Gastrocnemius medialis (tissue), 4 donors: ENCODE measurements at regions not wholly inside any gene's neighbourhood (a gene's known extent, or its start where the extent isn't known, plus 50 kb on each side); places are given as distances from the start of the nearest gene placed in this dataset.

Source experiments
- ATAC-seq, 2 donors: fragments of 150-250 bp; one replicate each; pipeline ENCODE4 v1.9.1; 2016
- DNase-seq, 2 donors: peaks; one replicate each; pipeline ENCODE4 v3.0.0-alpha.2; 2019
- H3K27ac ChIP-seq, 4 donors: fragments of 200-600 bp; sonication (generic); 1 replicate in 1 of 4; 2 replicates in 3 of 4; pipeline ENCODE4 v1.5.1; 2016 to 2018; ENCODE audit warnings: mild to moderate bottlenecking in 2 of 4, moderate library complexity in 1 of 4
- H3K27me3 ChIP-seq, 3 donors: fragments of 200-600 bp; sonication (generic) in 2 of 3; 1 replicate in 1 of 3; 2 replicates in 2 of 3; pipeline versions ENCODE4 v1.5.1 to v1.6.0; 2016 to 2019; ENCODE audit warnings: mild to moderate bottlenecking in 1 of 3, moderate library complexity in 1 of 3
- H3K36me3 ChIP-seq, 2 donors: fragments of 200-600 bp; sonication (generic) in 1 of 2; one replicate each; pipeline ENCODE4 v1.5.1; 2017 to 2018
- H3K4me1 ChIP-seq, 2 donors: fragments of 200-600 bp; sonication (generic) in 1 of 2; one replicate each; pipeline ENCODE4 v1.5.1; 2016 to 2017; ENCODE audit warnings: mild to moderate bottlenecking in 2 of 2
- H3K4me3 ChIP-seq, 4 donors: fragments of 200-600 bp; sonication (generic) in 3 of 4; 1 replicate in 1 of 4; 2 replicates in 3 of 4; pipeline ENCODE4 v1.5.1; 2016 to 2019; ENCODE audit warnings: mild to moderate bottlenecking in 2 of 4
- H3K9me3 ChIP-seq, 3 donors: fragments of 200-600 bp; sonication (generic) in 2 of 3; 1 replicate in 1 of 3; 2 replicates in 2 of 3; pipeline ENCODE4 v1.5.1; 2016 to 2019
- CTCF ChIP-seq, 5 experiments: fragments of 450-650 bp in 3 of 5; fragments of 200-600 bp in 2 of 5; sonication (generic) in 2 of 5; IDR thresholded peaks in 4 of 5; conservative IDR thresholded peaks in 1 of 5; 1 replicate in 4 of 5; 2 replicates in 1 of 5; pipeline ENCODE4 v1.5.1; 2016 to 2019; ENCODE audit warnings: antibody characterized with exemption in 5 of 5, mild to moderate bottlenecking in 3 of 5, moderate library complexity in 3 of 5
- POLR2A ChIP-seq, 2 donors: fragments of 450-650 bp; IDR thresholded peaks; one replicate each; pipeline ENCODE4 v1.6.1; 2017; ENCODE audit warnings: antibody characterized with exemption in 2 of 2, mild to moderate bottlenecking in 2 of 2, moderate library complexity in 2 of 2
- in situ Hi-C, 4 donors: fragments of 200-750 bp; cut with MboI; loops; one replicate each; pipeline versions ENCODE4 v1.15.0 to v1.8.0; 2017; ENCODE audit warnings: low sequenced_read_pairs in 4 of 4
- intact Hi-C: fragments of 100-400 bp; cut with DNase I; formaldehyde crosslinking; loops from one replicate; pipeline ENCODE4 v1.15.1; 2023; ENCODE audit warnings: low total_unique reads

GRCh38 chr10:113320987-113321386 lies 231.9 kb upstream of the HABP2 start:
- peaks cover 0 to 3% of the 10 kb centered on the region in 2 donors for H3K4me1 ChIP-seq
- TF ChIP-seq CTCF (IDR thresholded peaks at IDR 0.05 in 4 of 5, conservative IDR thresholded peaks at IDR 0.05 in 1 of 5): no peak
- no peak for TF ChIP-seq POLR2A (IDR thresholded peaks at IDR 0.05)
- H3K36me3 ChIP-seq: no peaks in the 10 kb centered on the region
- in situ Hi-C loops (no loop called here), intact Hi-C loops (no loop called here)
- H3K27ac ChIP-seq: no peak overlapping the region
- DNase-seq (no peak), ATAC-seq (no peak)
- H3K27me3 ChIP-seq: no peaks in the 10 kb centered on the region
- no peak overlapping the region for H3K4me3 ChIP-seq
- H3K9me3 ChIP-seq: no peaks in the 10 kb centered on the region

GRCh38 chr10:113322843-113323242 lies 230.0 kb upstream of the HABP2 start:
- intact Hi-C loops: no loop called here
- Histone ChIP-seq H3K27me3 (no peaks in the 10 kb centered on the region), H3K4me3 (no peak overlapping the region), H3K27ac (no peak overlapping the region), H3K4me1 (peaks cover 0 to 6% of the 10 kb centered on the region in 2 donors), H3K36me3 (no peaks in the 10 kb centered on the region), H3K9me3 (no peaks in the 10 kb centered on the region)
- TF ChIP-seq CTCF (IDR thresholded peaks at IDR 0.05 in 4 of 5, conservative IDR thresholded peaks at IDR 0.05 in 1 of 5) (no peak), POLR2A (IDR thresholded peaks at IDR 0.05) (no peak)
- ATAC-seq (no peak), DNase-seq (peak in 1 of 2 donors; percentile 18)
- in situ Hi-C loops: no loop called here

- no peaks in the 10 kb centered on the region for H3K36me3 ChIP-seq
- ATAC-seq (no peak), DNase-seq (no peak)
- H3K4me1 ChIP-seq: peaks cover 0 to 6% of the 10 kb centered on the region in 2 donors
- H3K9me3 ChIP-seq: no peaks in the 10 kb centered on the region
- intact Hi-C loops (no loop called here), in situ Hi-C loops (no loop called here)
- H3K27ac ChIP-seq: no peak overlapping the region
- TF ChIP-seq POLR2A (IDR thresholded peaks at IDR 0.05) (no peak), CTCF (IDR thresholded peaks at IDR 0.05 in 4 of 5, conservative IDR thresholded peaks at IDR 0.05 in 1 of 5) (no peak)
- H3K4me3 ChIP-seq: no peak overlapping the region
- H3K27me3 ChIP-seq: no peaks in the 10 kb centered on the region
These were observed 228.9 kb upstream of the HABP2 start for GRCh38 chr10:113323985-113324384.

GRCh38 chr10:113326160-113327111 lies 226.4 kb upstream of the HABP2 start:
- intact Hi-C loops (no loop called here), in situ Hi-C loops (no loop called here)
- Histone ChIP-seq H3K9me3 (no peaks in the 10 kb centered on the region), H3K27ac (peak overlapping the region in 2 of 4 donors; percentile 4 to 27), H3K4me1 (peaks cover 0 to 6% of the 10 kb centered on the region in 2 donors), H3K36me3 (no peaks in the 10 kb centered on the region), H3K27me3 (no peaks in the 10 kb centered on the region), H3K4me3 (no peak overlapping the region)
- TF ChIP-seq POLR2A (IDR thresholded peaks at IDR 0.05) (no peak), CTCF (IDR thresholded peaks at IDR 0.05 in 4 of 5, conservative IDR thresholded peaks at IDR 0.05 in 1 of 5) (no peak)
- DNase-seq: peak in 1 of 2 donors; percentile 63
- ATAC-seq: peak in 1 of 2 donors; percentile 33
